ENCODE measurements at regions not wholly inside any gene's neighbourhood (a gene's known extent, or its start where the extent isn't known, plus 50 kb on each side); places are given as distances from the start of the nearest gene placed in this dataset.

DNA sequence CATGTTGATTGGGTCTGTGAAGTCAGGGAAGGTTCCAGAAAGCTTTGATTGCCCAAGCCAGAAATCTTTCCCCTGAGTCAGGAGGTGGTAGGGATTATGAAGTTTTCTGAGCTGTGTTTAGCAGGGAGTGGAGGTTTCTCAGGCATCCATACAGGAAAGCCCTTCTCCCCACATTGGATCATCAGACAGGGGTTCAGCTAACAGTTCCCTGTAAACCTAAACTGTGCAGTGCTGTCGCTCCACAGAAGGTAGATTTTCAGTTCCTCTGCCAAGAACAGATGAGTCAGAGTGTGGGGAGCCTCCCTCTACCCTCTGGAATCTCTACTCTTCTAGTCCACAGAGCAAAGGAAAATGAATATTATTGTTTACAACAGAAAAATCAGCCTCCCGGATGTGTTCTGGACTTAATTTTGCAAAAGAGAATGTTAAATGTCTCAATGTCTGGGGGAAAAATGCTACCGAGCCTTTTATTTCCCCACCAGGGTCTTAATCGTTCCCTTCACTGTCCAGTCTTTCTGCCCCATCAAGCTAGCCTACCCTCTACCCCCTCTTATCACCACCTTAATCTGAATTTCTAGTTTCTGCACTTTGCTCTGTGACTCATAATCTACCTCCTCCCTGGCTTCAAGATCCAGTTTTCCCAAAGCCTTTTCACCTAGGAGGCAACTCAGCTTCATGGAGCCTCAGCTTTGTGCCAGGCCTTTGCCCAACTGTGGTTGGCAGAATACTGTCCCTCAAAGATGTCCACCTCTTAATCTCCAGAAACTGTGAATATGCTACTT lies 355.6 kb downstream of the PRDM2 start:
- FAIRE-seq, result no peak

DNA sequence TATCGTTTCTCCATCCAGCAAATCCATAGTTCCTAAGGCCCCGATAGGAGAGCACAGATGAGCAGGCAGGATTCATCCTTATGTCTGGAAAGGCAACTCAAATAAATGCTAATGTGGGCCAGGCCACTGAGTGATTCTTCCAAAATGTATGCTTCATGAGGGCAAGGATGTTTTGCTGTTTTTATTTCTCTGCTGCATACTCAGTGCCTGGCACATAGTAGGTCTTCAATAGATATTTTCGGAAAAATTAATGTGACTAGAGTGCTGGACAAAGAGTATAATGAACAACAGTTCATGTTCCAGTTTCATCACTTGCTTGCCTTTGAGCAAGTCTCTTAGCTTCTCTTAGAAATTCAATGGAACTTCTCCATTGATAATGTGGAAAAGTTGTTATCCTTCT lies 357.7 kb downstream of the PRDM2 start:
- FAIRE-seq, result no peak

DNA sequence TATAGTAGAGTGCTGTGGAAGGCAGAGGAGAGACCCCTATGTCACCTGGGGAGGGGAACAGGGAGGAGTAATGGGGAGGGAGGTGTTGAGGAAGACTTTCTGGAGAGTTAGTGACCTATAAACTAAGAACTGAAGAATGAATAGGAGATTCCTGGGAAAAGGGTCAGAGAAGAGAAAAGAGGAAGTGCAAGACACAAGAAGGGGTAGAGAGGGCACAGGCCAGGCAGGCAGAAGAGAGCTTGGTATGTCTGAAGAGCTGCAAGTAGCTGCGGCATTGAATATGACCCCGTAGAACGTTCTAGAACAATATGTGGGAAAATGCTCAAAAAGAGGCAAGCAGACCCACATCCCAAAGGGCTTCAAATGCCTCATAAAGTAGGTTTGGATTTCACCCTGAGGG lies 361.2 kb downstream of the PRDM2 start:
- no peak for FAIRE-seq

DNA sequence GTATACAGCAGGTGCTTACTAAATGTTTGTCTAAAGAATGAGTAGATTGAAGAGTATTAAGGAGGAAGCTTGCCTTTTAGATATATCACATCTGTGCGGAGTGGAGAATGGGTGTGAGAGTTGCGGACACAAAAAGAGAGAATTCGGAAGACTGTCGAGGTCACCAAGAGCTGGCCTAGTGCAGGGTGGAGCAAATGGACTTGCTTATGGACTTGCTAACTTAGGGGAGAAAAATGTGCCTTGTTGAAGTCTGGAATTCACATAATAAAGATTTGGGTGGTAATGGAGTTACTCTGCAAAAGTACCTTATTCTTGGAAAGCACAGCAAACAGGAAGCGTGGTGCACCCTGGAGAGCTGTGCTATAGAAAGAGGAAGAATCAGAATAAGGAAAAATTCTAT lies 361.7 kb downstream of the PRDM2 start:
- FAIRE-seq, result no peak

DNA sequence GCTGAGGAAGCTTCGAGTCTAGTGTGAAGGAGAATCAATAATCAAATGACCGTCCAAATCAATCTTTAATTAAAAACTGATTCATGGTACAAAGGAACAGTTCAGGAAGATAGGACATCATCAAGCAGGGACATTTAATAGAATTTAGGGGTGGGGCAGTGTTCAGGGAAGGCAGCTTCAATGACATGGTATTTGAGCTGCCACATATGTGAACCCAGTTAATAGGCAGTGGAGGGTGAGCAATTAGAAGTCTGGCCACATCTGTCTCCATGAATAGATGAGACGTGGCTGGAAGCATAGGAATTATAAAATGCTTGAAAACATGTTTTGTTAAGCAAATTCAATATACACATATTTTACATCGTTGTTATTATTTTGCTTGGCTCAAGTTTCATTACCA lies 362.7 kb downstream of the PRDM2 start:
- FAIRE-seq, result no peak

DNA sequence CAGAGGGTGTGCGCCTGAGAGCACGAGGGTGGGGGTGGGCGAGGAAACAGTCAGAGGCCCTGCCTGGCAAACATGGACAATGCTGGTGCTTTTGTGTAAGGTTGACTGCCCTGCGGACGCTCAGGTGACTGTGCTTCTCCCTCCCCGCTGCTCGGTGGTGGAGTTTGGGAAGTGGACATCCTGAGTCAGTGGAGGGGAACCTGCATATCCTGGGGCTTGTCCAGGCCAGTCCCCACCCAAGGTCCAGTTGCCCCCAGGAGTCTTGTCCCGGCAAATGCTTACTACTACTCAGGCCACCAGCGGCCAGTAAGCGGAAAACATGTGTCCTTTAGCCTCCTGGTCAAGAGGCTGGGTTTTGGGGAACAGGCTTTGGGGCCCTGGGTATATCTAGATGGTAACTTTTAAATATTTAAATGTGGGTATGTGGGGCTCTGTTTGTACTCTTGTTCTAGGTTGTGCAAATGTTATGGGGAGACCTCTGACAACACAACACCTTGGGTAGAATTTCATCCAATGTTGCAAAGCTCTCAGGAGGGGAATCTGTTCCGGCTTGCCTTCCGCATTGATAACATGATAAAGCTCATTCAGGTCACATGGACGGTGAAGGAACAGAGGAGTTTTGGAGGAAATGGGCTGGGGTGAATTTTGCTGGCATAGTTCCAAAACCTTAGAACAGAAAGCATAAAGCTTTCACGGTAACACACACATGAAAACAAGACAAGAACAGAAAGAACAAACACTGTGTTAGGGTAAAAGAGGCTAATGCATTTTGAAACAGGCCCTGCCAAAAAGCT lies 364.9 kb downstream of the PRDM2 start:
- no peak for FAIRE-seq

DNA sequence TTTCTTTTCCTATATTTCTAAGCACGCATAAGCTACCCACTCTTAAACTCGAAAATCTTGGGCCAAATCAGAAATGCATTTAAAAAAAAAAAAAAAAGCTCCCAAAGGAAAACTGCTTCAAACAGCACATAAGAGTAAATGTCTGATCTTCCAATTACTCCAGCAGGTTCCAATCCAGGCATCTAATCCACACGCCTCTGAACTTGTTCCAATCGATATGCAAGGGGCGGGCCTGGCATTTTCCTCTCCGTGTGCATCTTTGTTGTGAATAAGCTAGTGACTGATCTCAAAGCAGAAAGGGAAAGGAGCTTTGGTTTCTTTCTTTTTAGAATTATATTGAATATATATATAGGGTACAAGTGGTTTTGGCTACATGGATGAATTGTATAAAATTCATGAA lies 365.5 kb downstream of the PRDM2 start:
- no peak for FAIRE-seq

DNA sequence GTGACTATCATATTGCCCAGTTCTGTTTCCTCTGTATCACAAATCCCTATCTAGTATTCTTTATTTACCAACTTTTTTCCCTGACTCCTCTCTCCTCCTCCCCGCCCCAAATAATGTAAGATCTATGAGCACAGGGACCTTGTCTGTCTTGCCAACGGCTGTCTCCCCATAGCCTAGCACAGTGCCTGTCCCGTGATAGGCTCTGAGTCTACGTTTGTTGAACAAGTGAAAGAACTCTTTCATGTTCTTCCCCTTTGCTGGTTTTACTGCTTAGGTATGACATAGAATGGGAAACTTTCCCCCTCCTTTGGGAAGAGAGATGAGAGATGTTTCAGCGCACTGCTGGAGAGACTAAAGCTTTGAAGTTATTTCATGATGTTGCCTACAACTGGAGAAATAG lies 367.0 kb downstream of the PRDM2 start:
- FAIRE-seq, result no peak

DNA sequence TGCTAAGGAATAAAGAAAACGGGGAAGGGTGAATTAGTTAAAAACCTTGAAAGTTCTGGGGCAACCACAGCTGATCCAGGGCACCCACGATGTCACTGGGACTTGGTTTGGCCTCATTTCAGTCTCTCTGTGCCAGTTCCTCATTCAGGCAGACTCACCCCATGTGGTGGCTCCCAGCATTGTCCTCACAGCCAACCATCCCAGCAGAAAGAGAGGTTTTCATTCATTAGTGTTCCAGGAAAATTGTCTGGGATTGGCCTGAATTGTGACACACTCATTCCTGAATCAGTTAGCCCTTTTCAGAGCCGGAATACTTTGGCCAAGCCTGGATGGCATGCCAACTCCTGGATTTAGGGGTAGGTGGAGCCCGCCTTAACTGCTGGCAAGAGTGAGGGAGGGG lies 367.7 kb downstream of the PRDM2 start:
- no peak for FAIRE-seq

DNA sequence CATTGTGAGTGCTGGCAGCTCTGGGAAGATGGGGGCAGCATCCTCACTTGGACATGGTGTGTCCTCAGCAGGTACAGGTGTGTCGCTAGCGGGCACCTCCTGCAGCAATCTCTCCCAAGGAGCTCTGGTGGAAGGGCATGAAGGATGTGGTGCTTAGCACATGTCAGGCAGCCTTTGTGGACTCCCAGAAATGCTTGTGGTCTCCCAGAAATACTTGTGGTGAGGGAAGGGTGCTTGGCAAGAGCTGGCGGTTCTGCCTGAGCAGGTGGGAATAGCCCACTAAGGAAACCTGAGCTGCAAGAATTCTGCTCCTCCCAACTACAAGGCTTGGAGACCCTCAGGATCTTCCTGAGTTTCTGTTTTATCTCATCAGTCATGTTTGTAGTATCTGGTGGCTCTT lies 371.6 kb downstream of the PRDM2 start:
- no peak for FAIRE-seq

DNA sequence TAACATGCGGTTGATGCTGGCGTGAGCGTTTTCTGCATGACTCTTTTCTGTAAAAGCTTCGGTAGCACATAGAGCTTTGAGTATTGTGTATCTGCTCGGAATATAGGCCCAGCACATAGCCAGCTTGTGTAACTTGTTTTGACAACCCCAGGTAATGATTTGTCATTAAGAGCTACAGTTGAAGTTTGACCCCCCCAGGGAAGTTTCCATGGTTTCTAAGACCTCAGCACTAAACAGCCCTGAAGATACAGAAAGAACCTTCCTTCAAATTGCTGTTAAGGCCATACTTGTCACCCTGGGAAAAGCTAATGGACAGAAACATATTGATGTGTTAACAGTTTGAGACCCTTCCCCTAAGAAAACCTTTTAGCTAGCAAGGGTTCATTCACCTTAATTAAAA lies 380.7 kb downstream of the PRDM2 start:
- FAIRE-seq, result no peak

DNA sequence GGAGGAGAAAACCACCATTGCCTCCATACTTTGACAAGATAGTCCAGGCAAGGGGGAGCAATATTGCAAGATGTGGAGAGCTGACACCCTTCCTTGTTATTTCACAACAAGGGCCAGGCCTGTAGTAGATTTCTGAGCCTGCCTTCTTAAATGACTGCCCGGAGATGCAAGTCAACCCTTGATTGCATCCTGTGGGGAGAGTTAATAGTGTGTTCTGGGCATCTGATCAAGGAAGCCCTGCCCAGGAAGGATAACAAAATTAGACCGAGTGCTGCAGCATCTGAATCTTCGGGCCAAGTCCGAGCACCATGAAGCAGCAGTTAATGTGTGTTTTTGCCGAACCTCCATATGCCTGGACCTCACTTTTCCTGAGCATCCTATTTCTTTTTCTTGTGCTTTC lies 382.3 kb downstream of the PRDM2 start:
- FAIRE-seq, result no peak

DNA sequence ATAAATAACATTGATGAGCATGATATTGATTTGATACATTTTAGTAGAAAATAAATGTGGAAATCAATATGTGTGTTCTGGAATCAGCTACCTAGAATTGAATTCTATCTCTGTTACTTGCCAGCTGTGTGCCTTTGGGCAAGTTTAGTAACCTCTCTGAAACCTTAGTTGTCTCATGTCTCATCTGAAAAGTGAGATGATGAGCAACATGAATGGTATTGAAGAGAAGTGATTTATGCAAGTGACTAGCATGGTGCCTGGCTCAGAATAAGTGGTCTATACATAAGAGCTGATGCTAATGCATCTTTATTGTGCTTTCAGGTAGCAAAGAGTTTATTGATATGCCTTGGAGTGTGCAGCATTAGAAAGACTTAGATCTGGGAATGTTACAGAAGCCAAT lies 383.3 kb downstream of the PRDM2 start:
- FAIRE-seq, result no peak

DNA sequence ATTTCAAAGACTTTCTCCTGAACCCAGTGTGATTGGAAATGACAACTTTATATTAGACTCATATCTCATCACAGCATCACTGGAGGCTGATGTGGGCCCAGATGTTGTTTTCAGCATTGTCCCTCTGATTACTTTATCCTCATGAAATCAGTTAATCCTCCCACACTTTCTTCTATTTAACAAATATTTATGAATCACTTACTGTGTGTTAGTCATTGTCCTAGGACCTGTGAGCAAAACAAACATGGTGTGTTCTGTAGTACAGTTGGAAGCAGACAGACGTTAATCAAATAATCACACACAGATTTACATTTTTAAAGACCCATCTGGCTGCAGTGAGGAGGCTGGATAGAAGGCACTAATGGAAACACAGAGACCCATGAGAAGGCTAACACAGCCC lies 383.7 kb downstream of the PRDM2 start:
- FAIRE-seq, result no peak

DNA sequence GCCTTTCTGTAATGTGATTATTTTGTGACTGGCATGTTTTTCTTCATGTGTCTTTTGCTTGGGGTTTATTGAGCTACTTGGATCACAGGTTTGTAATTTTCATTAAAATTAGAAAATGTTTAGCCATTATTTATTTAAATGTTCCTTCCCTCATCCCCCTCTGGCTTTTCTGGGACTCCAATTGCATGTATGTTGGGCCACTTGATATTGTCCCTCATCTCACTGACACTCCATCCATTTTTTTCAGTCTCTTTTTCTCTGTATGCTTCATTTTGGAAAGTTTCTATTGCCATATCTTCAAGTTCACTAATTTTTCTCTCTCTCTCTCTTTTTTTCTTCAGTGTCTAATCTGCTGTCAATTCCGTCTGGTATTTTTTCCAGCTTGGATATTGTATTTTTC lies 390.1 kb downstream of the PRDM2 start:
- FAIRE-seq, result no peak

DNA sequence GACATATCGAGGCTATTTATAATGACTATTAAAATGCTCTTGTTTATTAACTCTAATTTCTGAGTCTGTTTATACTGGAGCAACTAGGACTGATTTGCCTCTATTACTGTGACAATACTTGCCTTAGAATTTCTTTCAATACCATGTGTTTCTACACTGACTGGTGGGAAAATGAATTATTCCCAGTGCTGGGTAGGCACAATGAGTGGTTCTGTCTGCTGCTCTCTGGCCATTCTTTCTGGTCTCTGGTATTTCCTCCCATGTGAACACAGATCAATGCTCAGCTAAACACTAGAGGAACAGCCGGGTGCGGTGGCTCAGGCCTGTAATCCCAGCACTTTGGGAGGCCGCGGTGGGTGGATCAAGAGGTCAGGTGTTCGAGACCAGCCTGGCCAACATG lies 390.5 kb downstream of the PRDM2 start:
- FAIRE-seq, result no peak

DNA sequence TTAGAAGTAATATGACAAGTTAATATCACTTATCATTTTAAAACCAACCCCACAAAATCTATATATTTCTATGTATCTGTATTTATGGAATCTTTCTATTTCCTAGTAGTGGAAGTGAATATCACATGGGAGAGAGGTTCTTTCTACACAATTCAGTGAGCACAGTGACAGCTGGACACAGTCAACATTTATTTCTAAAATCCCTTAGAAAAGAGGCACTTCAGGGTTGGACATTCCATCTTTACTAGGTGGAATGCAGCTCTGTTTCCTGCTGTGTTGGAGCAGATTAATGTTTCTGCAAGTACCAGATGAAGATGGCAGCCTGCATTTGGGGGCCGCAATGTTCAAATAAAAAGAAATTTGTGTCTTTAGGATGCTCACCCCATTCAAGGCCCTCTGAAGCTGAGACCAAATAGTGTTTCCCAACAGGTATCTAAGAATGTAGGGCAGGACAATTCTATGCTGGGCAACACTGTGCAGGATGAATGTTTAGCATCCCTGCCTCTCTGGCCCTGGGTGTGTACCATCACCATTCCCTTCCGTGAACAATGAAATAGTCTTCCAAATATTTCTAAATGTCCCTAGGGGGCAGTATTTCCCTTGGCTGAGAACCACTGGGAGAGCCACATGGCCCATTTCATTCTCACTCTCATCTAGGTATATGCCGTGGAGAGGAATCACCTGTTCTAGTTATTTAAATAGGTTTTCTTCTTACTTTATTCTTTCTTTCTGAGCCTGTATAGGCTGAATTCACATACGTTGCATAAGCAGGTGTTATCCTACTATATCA lies 394.8 kb downstream of the PRDM2 start:
- no peak for FAIRE-seq

DNA sequence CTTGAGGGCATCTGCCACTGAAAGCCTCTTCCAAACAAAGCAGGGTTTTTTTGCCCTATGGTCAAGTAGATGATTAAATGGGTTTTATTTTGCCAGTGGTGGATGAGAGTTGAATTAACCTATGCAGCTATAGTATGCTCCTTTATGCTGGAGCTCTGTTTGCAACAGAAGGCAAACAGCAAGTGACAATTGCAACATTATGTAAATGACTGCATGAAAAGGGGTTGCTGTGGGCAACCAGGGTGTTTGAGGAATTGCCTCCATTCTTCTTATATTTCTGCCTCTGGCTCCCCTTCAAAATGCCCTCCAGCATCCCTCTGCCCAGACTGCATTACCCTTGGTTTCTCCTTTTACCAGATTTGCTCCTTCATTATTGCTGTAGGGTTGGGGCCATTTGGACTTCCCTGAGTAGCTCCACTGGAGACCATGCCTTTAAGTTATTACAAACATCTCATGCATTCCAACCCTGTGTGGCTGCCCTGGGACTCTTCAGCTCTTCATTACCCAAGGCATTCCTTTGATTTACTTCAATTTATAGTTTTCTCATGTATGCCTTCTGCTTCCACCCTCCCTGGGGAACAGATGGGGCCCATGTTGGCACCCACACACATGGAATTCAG lies 398.4 kb downstream of the PRDM2 start:
- FAIRE-seq, result no peak

DNA sequence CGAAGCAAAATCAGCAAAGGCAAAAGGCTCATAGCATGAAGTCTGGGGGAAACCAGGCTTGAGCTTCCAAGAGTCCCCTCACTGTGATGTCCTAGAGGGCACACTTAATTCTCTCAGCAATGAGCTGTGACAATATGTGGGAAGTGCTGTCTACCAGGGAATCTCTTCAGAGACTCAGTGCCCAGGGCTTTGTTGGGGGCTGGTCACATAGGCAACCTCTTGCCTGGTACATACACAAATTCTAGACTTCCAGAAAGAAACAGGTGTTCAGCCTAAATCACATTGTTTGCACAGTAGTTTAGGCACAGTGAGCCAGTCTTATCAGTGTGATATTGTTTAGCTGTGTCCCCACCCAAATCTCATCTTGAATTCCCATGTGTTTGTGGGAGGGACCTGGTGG lies 400.5 kb downstream of the PRDM2 start:
- FAIRE-seq, result no peak

DNA sequence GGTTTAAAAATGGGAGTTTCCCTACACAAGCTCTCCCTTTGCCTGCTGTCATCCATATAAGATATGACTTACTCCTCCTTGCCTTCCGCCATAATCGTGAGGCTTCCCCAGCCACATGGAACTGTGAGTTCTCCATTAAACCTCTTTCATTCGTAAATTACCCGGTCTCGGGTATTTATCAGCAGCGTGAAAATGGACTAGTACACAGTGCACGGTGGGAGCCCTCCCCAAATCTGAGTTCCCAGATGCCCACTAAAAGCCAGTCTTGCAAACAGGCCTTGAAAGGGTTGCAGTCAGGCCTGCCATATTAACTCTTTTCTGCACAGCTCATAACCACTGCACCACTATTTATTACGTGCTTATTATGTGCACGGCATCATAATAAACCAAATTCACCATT lies 400.9 kb downstream of the PRDM2 start:
- no peak for FAIRE-seq

DNA sequence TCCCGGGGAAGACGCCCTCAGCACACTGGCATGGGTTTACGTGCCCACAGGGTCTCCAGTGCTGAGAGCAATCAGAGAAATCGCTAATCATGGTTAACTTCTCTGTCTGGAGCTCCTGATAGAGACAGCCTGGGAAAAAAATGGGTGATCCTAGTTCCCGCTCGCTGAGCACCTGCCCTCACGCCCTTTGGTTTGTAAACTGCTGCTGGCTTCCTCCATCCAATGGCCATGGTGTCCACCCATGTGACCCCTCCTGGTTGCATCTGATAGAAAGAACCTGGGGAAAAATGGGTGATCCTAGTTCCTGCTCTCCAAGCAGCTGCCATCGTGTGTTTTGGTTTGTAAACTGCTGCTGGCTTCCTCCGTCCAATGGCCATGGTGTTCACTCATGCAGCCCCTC lies 402.2 kb downstream of the PRDM2 start:
- FAIRE-seq, result no peak

DNA sequence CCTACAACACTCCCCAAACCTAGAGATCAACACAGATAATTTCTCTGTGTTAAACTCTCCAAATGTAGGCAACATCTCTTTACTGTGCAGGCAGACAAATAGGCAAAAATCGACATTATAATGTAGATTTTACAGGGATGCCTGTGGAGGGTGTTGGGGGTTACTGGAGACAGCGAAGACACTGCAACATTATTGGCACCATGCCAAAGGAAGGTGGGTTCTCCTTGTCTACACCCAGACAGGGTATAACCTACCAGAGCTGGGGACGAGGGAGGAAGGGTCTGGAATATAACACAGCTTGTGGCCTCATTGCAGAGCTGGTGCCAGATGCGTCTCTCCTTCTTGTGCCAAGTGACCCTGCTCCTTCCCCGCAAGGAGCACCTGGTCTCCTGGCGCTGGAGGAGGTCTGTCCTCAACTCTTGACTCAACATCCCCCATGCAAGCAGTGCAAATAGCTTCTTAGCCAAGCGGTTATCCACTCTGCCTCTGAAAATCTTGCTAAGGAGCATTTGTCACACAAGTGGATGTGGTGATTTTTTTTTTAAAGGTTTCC lies 404.0 kb downstream of the PRDM2 start:
- FAIRE-seq, result no peak

DNA sequence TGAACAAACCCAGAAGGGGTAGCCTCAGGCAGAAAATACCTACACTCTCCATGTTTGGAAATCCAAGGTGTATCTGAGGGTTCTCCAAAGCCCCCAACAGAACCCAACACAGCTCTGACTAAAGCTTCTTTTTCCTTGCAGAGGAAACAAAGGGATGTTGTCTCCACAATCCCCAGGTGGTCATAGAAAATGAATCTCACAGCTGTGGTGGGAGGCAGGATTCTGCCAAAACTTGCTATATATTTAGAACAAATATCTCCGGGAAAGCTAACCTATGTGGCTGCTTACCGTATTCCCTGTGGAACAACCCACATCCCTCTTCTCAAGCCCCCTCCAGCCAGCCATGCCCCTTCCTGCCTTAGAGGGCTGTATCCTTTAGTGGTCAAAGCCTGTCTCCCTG lies 406.1 kb downstream of the PRDM2 start:
- no peak for FAIRE-seq
